Karpas-422 (cell line): ENCODE measurements at regions not wholly inside any gene's neighbourhood (a gene's known extent, or its start where the extent isn't known, plus 50 kb on each side); places are given as distances from the start of the nearest gene placed in this dataset.
A peak's percentile ranks its signal among the peaks of the same experiment; 100 is the strongest.

ENCODE experiments used
- DNase-seq: peaks from one replicate; pipeline ENCODE4 v3.0.0-alpha.2; 2015
- H2AFZ ChIP-seq: fragments of 200-600 bp; sonication (generic); 2 replicates; pipeline ENCODE4 v1.6.1; 2014; ENCODE audit warnings: antibody characterized with exemption, low read length, mixed read lengths
- H3K27ac ChIP-seq: fragments of 200-600 bp; sonication (generic); 2 replicates; pipeline ENCODE4 v1.5.1; 2014; ENCODE audit warnings: mild to moderate bottlenecking, low read length, moderate library complexity
- H3K27me3 ChIP-seq: fragments of 200-600 bp; sonication (generic); 2 replicates; pipeline ENCODE4 v1.6.1; 2014; ENCODE audit warnings: low read length, mixed read lengths
- H3K36me3 ChIP-seq: fragments of 200-600 bp; sonication (generic); 2 replicates; pipeline ENCODE4 v1.6.1; 2014; ENCODE audit warnings: low read length, mixed read lengths; ENCODE audit not compliant: insufficient read depth
- H3K4me1 ChIP-seq: fragments of 200-600 bp; sonication (generic); 2 replicates; pipeline ENCODE4 v1.6.1; 2014; ENCODE audit warnings: mild to moderate bottlenecking, low read length, mixed read lengths
- H3K4me2 ChIP-seq: fragments of 200-600 bp; sonication (generic); 2 replicates; pipeline ENCODE4 v1.6.1; 2014; ENCODE audit warnings: low read length, low read depth, mild to moderate bottlenecking; ENCODE audit not compliant: poor library complexity, severe bottlenecking
- H3K4me3 ChIP-seq: fragments of 200-600 bp; sonication (generic); 2 replicates; pipeline ENCODE4 v1.5.1; 2014; ENCODE audit warnings: mild to moderate bottlenecking, antibody characterized with exemption, low read length, mixed read lengths
- H3K79me2 ChIP-seq: fragments of 200-600 bp; sonication (generic); 2 replicates; pipeline ENCODE4 v1.6.1; 2014; ENCODE audit warnings: mild to moderate bottlenecking, low read length, mixed read lengths
- H3K9ac ChIP-seq: fragments of 200-600 bp; sonication (generic); 2 replicates; pipeline ENCODE4 v1.6.0; 2014; ENCODE audit warnings: low read length
- H3K9me2 ChIP-seq: fragments of 200-600 bp; sonication (generic), shearing (Covaris generic); replicated peaks from 2 replicates; pipeline ENCODE4 v1.6.0; 2014; ENCODE audit warnings: mild to moderate bottlenecking, low read length, moderate library complexity; ENCODE audit not compliant: insufficient read depth
- H3K9me3 ChIP-seq: fragments of 300-700, 200-600 bp; sonication (generic); 2 replicates; pipeline ENCODE4 v1.6.1; 2014; ENCODE audit warnings: low read length, mixed read lengths
- H4K20me1 ChIP-seq: fragments of 200-600 bp; sonication (generic); 2 replicates; pipeline ENCODE4 v1.6.1; 2014; ENCODE audit warnings: mild to moderate bottlenecking, antibody characterized with exemption, low read length, low read depth; ENCODE audit not compliant: insufficient read depth

DNA sequence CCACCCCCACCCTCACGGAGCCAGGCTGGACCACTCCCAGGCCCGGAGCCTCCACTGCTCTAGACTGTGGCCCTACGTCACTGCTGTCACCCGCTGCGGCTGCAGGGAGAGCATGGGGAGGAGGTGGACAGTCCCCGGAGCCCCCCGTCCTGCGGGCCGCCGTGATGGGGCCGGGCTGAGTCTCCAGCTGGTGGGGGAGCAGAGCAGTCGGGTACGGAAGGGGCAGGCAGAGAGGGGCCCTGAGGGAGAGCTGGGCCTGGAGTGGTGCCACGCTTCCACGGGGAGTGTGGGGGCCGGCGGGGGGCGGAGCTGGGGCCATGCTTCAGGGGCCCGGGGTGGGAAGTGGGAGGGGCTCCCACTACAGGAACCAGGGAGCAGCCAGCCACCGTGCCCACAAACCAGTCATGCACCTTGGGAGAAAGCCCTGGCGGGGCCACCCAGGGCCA is 98.9 kb upstream of the KCNK1 start:
- Histone ChIP-seq H3K27ac (no peak overlapping the region), H3K9ac (no peak overlapping the region), H3K4me1 (no peaks in the 10 kb centered on the region), H4K20me1 (no peaks in the 10 kb centered on the region), H3K27me3 (no peaks in the 10 kb centered on the region), H3K79me2 (no peaks in the 10 kb centered on the region), H3K36me3 (no peaks in the 10 kb centered on the region), H3K9me3 (no peaks in the 10 kb centered on the region), H3K9me2 (no peaks in the 10 kb centered on the region), H3K4me2 (no peak overlapping the region), H3K4me3 (no peak overlapping the region), H2AFZ (no peak overlapping the region)
- DNase-seq = no peak

DNA sequence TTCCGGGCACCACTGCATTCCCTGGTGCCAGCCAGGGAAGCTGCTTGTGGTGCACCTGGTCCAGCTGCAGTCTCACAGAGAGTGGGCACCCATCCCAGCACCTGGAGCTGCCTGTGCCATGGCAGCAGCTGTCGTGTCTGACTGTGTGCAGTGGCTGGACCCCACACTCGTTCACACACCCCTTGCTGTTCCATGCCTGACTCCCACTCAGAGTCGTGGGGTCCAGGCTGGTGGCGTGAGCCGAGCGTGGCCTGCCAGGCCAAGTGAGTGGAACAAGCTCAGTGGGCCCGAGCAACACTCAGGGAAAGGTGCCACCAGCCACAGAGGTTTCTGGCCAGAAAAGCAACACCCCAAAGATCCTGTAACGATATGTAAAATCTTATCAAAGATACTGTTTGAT is 97.2 kb upstream of the KCNK1 start:
- DNase-seq = no peak
- Histone ChIP-seq H3K79me2 (no peaks in the 10 kb centered on the region), H3K4me2 (no peak overlapping the region), H3K36me3 (no peaks in the 10 kb centered on the region), H2AFZ (no peak overlapping the region), H4K20me1 (no peaks in the 10 kb centered on the region), H3K4me3 (no peak overlapping the region), H3K27ac (no peak overlapping the region), H3K9me3 (no peaks in the 10 kb centered on the region), H3K27me3 (no peaks in the 10 kb centered on the region), H3K9me2 (no peaks in the 10 kb centered on the region), H3K4me1 (no peaks in the 10 kb centered on the region), H3K9ac (no peak overlapping the region)

DNA sequence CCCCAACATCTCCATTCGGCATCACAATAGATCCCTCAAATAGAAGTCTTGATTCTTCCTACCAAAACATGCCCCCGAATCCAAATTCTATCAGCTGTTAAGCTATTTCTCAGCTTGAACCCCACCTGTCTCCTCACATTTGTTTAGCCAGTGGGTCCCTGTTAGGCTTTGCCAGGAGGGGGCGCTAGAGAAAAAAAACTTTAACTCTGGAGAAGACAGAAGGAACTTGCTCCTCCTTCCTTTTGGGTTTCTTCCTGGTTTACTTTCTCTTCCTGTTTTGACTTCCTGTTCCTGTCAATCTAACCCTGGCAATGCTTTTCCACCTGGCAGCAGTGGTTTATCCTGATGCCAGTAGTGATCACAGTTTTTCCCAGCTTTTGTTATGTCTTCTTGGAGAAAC is 95.6 kb upstream of the KCNK1 start:
- Histone ChIP-seq H3K9ac (no peak overlapping the region), H3K27me3 (no peaks in the 10 kb centered on the region), H3K36me3 (no peaks in the 10 kb centered on the region), H2AFZ (peak overlapping the region; percentile 73; the same call in 1 of the 2 replicates), H3K27ac (no peak overlapping the region), H3K9me3 (no peaks in the 10 kb centered on the region), H3K4me1 (no peaks in the 10 kb centered on the region), H4K20me1 (no peaks in the 10 kb centered on the region), H3K4me3 (no peak overlapping the region), H3K79me2 (no peaks in the 10 kb centered on the region), H3K4me2 (no peak overlapping the region), H3K9me2 (no peaks in the 10 kb centered on the region)
- DNase-seq = peak; percentile 88

DNA sequence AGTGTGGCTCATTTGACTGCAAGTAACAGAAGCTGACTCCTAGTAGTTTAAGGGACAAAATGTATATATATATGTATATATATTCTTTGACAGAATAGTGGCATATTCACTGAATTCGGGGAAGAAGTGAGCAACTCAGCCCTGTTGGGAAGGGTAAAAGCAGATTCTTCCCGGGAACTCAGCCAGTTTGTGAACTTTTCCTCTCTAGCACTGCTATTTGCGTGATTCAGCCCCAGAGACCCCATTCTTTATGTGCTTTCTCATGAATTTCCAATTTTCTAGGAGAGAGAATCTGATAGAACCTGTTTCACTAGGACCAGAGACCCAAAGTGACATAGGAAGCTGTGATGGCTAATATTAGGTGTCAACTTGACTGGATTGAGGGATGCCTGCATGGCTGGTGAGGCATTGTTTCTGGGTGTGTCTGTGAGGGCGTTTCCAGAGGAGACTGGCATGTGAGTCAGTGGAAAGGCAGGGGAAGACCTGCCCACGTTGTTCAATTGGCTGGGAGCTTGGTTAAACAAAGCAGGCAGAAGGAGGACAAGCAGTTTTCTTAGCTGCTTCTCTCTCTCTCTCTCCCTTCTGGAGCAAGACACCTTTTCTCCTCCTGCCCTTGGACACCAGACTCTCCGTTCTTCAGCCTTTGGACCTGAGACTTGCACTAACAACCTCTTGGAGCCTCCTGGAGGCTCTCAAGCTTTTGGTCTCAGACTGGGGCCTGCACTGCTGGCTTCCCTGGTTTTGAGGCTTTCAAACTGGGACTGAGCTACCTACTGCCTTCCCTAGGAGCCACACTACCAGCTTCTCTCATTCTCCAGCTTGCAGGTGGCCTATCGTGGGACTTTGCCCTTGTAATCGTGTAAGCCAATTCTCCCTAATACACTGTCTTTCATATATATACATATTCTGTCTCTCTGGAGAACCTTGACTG is 93.4 kb upstream of the KCNK1 start:
- H3K4me2 ChIP-seq = no peak overlapping the region
- H3K36me3 ChIP-seq = no peaks in the 10 kb centered on the region
- H3K27ac ChIP-seq = no peak overlapping the region
- H3K9me2 ChIP-seq = no peaks in the 10 kb centered on the region
- H3K79me2 ChIP-seq = no peaks in the 10 kb centered on the region
- no peak for DNase-seq
- H3K9ac ChIP-seq = no peak overlapping the region
- no peak overlapping the region for H2AFZ ChIP-seq
- no peaks in the 10 kb centered on the region for H3K9me3 ChIP-seq
- no peak overlapping the region for H3K4me3 ChIP-seq
- no peaks in the 10 kb centered on the region for H3K27me3 ChIP-seq
- no peaks in the 10 kb centered on the region for H3K4me1 ChIP-seq
- no peaks in the 10 kb centered on the region for H4K20me1 ChIP-seq

DNA sequence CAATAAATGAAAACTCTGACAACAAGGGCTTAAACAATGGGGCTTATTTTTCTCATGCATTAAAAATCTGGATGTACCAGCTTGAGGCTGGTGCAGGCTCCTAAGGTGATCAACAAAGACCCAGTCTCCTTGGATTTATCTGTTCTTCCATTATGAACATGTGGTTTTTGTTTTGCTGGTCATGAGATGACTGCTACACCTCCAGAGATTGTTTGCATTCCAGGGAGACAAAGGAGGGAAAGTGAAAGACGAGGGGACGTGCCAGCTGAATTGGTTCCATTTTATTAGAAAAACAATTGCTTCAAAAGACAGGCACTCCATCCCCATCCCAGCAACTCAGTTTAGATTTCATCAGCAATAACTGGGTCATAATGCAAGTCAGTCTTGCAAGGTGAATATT is 90.9 kb upstream of the KCNK1 start:
- DNase-seq = no peak
- no peaks in the 10 kb centered on the region for H4K20me1 ChIP-seq
- H3K36me3 ChIP-seq = no peaks in the 10 kb centered on the region
- H2AFZ ChIP-seq = no peak overlapping the region
- H3K9ac ChIP-seq = no peak overlapping the region
- H3K9me3 ChIP-seq = no peaks in the 10 kb centered on the region
- H3K27me3 ChIP-seq = no peaks in the 10 kb centered on the region
- no peak overlapping the region for H3K27ac ChIP-seq
- no peaks in the 10 kb centered on the region for H3K79me2 ChIP-seq
- H3K4me2 ChIP-seq = no peak overlapping the region
- H3K4me3 ChIP-seq = no peak overlapping the region
- no peaks in the 10 kb centered on the region for H3K4me1 ChIP-seq
- H3K9me2 ChIP-seq = no peaks in the 10 kb centered on the region

DNA sequence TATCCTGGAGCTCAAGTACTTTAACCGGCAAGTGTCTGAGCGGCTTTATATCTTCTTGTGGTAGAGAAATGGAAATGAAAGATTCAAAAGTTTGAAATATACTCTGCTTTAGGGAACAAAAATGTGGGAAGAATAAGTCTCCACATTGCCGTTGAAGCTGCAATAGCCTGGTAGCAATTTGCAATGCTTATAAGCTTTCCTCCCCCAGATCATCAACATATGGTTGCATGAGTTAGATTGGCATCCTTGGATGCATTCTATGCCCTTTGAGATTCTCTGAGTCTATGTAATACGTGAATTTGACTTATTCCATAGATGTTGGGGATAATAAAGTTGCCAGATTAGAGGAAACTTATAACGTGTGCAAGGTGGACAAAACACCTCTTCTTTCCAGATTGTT is 86.1 kb upstream of the KCNK1 start:
- Histone ChIP-seq H3K4me1 (no peaks in the 10 kb centered on the region), H3K9me2 (no peaks in the 10 kb centered on the region), H3K27ac (no peak overlapping the region), H3K36me3 (no peaks in the 10 kb centered on the region), H2AFZ (no peak overlapping the region), H4K20me1 (no peaks in the 10 kb centered on the region), H3K9ac (no peak overlapping the region), H3K4me3 (no peak overlapping the region), H3K9me3 (no peaks in the 10 kb centered on the region; the same call in 1 of the 2 replicates), H3K4me2 (no peak overlapping the region), H3K79me2 (no peaks in the 10 kb centered on the region), H3K27me3 (peaks cover 4% of the 10 kb centered on the region; the same call in 1 of the 2 replicates)
- DNase-seq = no peak

DNA sequence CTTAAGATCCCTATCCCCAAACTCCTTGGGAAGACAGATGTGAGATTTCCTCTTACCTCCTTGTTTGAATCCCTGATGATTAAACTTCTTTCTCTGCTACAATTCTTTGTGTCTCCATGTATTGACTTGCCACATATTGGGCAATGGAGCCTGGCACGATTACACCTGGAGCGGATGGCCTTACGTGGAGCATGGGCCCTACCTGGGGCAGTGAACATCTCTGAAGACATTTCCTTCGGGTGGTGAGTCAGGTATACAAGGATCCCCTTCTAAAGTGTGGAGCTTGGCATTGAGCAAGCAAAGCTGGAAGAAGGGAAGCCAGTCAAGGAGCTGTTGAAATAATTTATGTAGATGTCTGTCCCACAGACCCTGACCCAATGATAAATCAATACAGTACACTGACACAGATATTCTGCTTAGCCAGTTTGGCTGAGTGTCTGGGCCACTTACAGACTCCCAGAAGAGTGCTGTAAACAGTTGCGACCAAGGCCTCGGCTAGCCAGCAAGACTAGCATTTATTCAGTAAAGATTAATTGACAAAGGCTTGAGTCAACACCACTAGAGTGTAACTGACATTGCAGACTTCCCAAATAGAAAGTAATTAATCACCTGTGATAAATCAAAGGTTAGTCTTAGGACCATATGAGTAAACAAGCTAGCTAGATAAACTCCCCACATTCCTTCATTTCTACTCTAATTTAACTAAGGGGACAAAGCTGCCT is 83.1 kb upstream of the KCNK1 start:
- Histone ChIP-seq H4K20me1 (no peaks in the 10 kb centered on the region), H3K27me3 (peaks cover 4% of the 10 kb centered on the region; the same call in 1 of the 2 replicates), H3K9me3 (no peaks in the 10 kb centered on the region; the same call in 1 of the 2 replicates), H3K79me2 (no peaks in the 10 kb centered on the region), H3K9ac (no peak overlapping the region), H3K9me2 (no peaks in the 10 kb centered on the region), H3K27ac (no peak overlapping the region), H2AFZ (no peak overlapping the region), H3K4me1 (no peaks in the 10 kb centered on the region), H3K4me2 (no peak overlapping the region), H3K4me3 (no peak overlapping the region), H3K36me3 (no peaks in the 10 kb centered on the region)
- DNase-seq = no peak

DNA sequence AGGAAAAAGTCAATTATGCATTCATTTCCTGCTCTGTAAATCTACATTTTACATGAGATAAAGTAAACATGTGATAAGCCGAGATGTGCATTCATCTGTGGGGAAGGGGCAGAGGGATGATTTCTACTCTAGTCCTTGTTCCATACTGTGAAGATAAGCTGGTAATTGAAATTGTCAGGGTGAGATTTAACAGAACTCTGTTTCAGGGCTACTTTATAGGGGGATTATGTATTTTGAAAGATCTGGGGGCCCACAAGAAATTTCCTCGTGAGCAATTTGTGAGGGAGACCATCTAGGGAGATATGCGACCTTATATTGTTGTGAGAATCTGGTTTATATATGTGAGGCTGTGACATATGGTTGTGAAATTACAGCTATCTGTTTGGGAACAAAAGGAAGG is 73.1 kb upstream of the KCNK1 start:
- H3K79me2 ChIP-seq = no peaks in the 10 kb centered on the region

More for the DNA sequence above, 73.1 kb upstream of the KCNK1 start:
- H3K9me2 ChIP-seq = 0 out of 2 replicates have a peak, but pooled peaks cover 2% of the 10 kb centered on the region
- H3K27ac ChIP-seq = no peak overlapping the region
- H3K27me3 ChIP-seq = no peaks in the 10 kb centered on the region
- no peak for DNase-seq
- H3K9me3 ChIP-seq = no peaks in the 10 kb centered on the region
- H3K4me3 ChIP-seq = no peak overlapping the region
- no peak overlapping the region for H3K4me2 ChIP-seq
- no peaks in the 10 kb centered on the region for H3K4me1 ChIP-seq
- no peak overlapping the region for H3K9ac ChIP-seq
- H3K36me3 ChIP-seq = no peaks in the 10 kb centered on the region
- H2AFZ ChIP-seq = no peak overlapping the region
- H4K20me1 ChIP-seq = no peaks in the 10 kb centered on the region
